Islet precursor cell (in vitro differentiated cells): ENCODE measurements at regions not wholly inside any gene's neighbourhood (a gene's known extent, or its start where the extent isn't known, plus 50 kb on each side); places are given as distances from the start of the nearest gene placed in this dataset.

Experiments
- DNase-seq: peaks from one replicate; pipeline ENCODE4 v3.0.0-alpha.2; 2018

- DNase-seq = no peak
Measured at GRCh38 chr11:15779518-15779917, 576.8 kb downstream of the SOX6 start.

GRCh38 chr11:15780382-15780781 is 576.0 kb downstream of the SOX6 start:
- DNase-seq = no peak

DNA sequence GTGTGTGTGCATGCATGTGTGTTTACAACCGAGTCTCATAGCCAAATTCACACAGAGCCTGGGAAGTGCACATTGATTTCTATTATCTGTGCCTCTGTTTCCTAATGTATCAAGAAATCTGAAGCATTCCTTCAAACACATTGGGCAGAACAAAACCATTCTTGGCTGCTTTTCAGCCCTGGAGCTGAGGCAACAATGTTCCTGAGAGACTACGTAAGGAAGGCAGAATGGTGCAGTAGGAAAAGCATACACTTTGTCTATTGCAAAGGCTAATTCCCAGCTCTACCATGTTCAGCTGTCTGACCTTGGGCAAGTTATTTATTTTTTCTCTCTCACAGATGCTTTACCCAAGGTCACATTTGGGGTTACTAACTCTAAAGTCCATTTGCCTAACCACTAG is 575.5 kb downstream of the SOX6 start:
- DNase-seq = no peak

DNA sequence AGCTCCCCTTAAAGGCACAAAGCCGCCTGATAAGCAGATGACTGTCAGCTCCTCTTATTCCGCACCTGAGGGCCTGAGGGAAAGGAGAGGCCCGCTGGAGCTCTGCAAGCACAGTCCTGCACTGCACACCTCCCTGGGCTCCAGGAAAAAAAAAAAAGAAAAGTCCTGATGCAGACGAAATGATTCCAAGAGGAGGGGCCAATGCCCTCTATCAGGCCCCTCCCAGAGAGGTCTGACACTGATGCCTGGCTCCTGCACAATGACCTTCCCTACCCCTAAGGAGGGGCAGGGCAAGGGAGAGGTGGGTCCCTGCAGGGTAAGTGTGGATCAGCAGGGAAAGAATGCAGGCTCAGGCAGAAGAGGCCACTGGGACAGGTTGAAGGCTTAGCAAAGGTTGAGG is 572.7 kb downstream of the SOX6 start:
- no peak for DNase-seq

DNA sequence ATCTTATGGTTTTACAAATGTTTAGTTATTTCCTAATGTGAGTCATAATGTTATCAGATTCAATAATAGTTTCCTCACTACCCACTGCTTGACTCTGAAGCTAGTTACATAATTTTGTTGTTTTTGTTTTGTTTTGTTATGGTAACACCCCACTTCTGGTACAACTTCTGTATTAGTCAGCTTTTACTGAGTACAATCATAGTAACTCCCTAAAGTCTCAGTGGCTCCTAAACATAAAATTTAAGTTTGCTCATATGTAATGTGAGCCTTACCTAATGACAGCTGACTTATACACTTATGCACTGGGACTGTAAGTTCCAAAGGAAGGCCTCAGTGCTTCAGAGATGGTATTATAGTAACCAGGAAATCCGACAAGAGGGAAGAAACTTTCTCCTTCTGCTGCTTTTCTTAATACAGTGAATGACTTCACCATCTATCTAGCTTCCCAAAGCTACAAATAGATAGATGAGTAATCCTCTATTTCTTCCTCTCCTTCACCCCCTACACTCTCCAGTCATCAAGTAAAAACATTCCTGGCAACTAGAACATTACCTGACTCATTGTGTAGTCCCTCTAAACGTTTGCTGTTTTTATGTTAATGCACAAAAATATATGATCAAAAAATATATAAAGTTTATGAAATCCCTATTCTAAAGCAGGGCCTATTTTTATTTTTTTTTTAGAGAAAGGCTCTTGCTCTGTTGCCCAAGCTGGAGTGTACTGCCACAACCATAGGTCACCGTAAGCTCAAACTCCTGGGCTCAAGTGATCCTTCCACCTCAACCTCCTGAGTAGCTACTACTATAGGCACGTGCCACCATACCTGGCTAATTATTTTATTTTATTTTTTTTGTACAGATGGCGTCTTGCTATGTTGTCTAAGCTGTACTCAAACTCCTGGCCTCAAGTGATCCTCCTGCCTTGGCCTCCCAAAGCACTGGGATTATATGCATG is 563.0 kb downstream of the SOX6 start:
- DNase-seq = no peak

GRCh38 chr11:15794361-15795150 is 561.8 kb downstream of the SOX6 start:
- DNase-seq = no peak

- DNase-seq = no peak
Measured at GRCh38 chr11:15795378-15795777, 561.0 kb downstream of the SOX6 start.

DNA sequence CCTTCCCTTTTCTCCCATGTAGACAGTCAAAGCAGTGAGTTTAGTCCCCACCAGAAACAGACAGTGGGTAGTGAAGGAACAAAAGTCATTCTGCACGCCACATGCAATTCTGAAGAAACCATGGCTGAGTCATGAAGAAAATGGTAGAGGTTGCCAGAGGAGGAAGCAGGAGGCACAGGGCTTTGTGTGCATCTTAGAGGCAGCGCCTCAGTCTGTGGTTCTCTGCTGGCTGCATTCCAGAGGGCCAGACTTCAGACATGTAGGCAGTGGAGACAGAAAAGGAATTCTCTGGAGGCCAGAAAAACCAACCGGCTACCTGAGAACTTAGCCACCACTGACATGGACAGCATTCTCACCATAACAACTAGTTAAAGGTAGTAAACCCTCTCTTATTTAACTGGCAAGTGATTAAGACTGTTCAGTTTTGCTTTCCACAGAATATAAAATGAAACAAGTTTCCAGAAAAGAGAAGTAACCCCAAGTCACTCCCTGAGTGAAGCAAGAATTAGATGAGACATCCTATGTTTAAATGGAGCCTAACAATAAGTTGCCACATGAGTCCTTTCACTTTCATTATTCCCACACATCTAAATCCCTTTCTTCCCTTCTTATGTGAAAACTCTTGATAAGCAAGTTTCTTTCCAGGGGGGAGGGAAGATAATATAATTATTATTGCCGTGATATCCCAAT is 556.1 kb downstream of the SOX6 start:
- peak; percentile 84 for DNase-seq

- DNase-seq = no peak
Measured at GRCh38 chr11:15801126-15801525, 555.2 kb downstream of the SOX6 start.

- DNase-seq = no peak
Measured at GRCh38 chr11:15801616-15802015, 554.7 kb downstream of the SOX6 start.

GRCh38 chr11:15805726-15806125 is 550.6 kb downstream of the SOX6 start:
- no peak for DNase-seq

DNA sequence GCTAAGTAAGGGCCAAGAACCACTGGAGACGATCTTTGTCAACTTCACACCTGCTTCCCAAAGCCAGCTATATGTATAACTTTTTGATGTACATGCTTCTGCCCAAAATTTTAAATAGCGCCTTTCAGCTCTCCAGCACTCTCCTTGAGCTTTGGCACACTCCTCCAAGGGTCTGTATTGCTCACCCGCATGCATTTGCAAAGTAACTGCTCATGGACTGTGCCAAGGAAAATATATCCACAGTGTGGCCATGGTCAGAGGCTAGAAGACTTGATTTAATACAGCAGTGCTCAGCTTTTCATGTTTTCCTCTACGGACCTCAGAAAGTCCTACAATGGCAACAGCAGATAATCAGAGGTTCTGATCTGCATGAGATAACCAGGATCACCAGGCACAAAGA is 550.1 kb downstream of the SOX6 start:
- no peak for DNase-seq

DNA sequence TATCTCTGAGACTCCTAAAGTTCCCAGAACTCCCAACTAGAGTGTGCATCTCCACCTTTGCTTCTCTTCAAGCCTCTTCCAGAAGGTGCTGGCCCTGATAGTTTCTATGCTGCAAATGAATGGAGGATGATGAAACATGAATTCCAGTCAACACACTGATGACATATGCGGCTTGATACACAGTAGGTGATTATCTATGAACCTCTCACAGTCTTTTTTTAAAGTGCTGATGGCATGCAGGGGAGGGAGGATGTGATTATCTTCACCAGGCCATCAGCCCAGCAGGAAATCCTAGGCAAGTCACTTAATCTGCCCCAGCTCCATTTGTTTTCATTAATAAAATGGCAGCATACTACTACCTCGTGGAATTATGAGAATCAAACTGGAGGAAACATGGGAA is 548.5 kb downstream of the SOX6 start:
- no peak for DNase-seq

- no peak for DNase-seq
Measured at GRCh38 chr11:15810082-15810481, 546.3 kb downstream of the SOX6 start.

- no peak for DNase-seq
Measured at GRCh38 chr11:15810525-15810924, 545.8 kb downstream of the SOX6 start.

GRCh38 chr11:15815246-15816195 is 540.8 kb downstream of the SOX6 start:
- DNase-seq = no peak

GRCh38 chr11:15816260-15816871 is 540.0 kb downstream of the SOX6 start:
- no peak for DNase-seq

GRCh38 chr11:15817001-15817400 is 539.3 kb downstream of the SOX6 start:
- peak; percentile 60 for DNase-seq

DNA sequence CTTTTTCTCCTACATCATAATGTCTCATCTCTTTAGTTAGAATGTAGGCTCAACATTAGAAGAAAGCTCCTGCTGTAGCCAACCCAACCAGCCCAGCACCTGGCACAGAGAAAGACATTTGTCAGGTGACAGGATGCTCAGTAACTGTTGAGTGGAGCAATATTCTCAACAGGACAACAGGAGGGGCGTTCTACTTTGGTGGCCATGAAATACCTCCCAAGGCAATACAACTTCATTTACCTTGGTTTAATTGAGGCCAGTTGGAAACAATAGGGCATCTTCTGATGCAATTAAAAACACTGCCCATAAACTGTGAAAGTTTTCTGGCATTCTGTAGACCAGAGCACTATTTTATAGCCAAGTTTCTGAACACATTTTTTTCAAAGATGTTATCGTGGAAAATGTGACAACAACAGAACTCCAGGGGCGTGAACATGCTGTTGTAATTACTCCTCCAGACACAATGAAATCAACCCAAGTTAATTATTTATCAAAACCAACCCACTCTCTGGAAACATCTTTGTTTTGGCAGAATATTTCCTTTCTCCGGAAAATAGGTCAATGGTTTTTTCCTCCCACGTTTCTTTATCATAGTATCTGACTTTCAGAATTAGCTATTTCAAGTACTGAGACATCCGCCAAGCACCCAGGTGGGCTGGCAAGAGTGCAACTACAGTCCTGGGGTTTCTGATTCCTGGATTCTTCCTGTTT is 538.1 kb downstream of the SOX6 start:
- DNase-seq = no peak

DNA sequence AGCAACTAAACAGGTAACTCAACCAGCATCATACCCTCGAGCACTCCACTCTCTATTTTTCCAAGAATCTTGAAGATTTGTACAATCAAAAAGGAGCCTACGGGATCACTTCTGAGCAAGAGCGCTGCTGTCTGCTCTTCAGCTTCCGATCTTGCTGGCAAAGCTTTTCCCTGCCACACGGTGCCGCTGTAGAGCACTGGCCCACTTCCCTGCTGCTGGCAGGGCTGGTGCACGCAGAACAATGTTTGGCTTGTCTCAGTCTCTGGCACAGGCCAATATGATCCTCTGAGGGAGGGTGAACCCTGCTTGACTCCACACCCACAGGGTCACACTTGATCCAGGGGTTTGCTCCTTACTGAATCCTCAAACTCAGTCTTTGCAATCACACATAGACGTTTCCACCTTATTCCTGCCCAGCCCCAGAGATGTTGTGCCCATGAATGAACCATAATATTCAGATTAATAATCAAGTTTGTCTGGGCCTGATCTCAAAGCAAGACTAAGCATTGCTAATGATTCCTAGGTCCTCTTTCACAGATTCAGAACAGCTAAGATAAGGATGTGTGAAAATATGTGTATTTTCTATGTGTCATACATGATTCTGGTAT is 536.6 kb downstream of the SOX6 start:
- peak; percentile 86 for DNase-seq

GRCh38 chr11:15821451-15821850 is 534.9 kb downstream of the SOX6 start:
- DNase-seq = no peak
